ENCODE measurements at regions not wholly inside any gene's neighbourhood (a gene's known extent, or its start where the extent isn't known, plus 50 kb on each side); places are given as distances from the start of the nearest gene placed in this dataset.

DNA sequence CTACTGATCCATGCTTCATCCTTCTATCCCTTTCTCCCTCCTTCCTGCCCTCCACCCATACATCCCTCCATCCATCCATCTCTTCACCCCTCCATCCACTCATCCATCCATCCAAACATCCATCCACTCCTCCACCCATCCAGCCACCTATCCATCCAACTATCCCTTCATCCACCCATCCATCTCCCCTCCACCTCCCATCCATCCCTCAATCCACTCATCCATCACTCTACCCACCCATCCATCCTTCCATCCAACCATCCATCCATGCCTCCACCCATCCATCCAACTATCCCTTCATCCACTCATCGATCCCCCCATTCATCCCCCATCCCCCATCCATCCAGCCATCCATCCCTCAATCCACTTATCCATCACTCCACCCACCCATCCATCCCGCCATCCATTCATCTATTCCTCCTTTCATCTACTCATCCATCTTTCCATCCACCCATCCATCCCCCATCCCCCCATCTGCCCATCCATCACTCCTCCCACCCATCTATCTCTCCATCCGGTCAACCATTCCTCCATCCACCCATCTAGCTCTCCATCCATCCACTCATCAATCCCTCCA, 132.4 kb upstream of the IQSEC1 start:
- Histone ChIP-seq H3K4me3 (no peak overlapping the region), H3K36me3 (no peaks in the 10 kb centered on the region), H3K4me1 (peaks cover 0 to 6% (median 3%) of the 10 kb centered on the region in 4 donors), H3K27me3 (peaks cover 0 to 76% (median 7%) of the 10 kb centered on the region in 4 donors), H3K27ac (replicated peaks in 1 of 4) (no peak overlapping the region), H3K9me3 (no peaks in the 10 kb centered on the region)
- WGBS = 93% methylated on average over 3 of the region's 3 CpGs
- intact Hi-C loops (cut with DNase I) = no loop called here
- DNase-seq (ENCODE audit: extremely low spot score) = no peak
- TF ChIP-seq, protein P1, sequence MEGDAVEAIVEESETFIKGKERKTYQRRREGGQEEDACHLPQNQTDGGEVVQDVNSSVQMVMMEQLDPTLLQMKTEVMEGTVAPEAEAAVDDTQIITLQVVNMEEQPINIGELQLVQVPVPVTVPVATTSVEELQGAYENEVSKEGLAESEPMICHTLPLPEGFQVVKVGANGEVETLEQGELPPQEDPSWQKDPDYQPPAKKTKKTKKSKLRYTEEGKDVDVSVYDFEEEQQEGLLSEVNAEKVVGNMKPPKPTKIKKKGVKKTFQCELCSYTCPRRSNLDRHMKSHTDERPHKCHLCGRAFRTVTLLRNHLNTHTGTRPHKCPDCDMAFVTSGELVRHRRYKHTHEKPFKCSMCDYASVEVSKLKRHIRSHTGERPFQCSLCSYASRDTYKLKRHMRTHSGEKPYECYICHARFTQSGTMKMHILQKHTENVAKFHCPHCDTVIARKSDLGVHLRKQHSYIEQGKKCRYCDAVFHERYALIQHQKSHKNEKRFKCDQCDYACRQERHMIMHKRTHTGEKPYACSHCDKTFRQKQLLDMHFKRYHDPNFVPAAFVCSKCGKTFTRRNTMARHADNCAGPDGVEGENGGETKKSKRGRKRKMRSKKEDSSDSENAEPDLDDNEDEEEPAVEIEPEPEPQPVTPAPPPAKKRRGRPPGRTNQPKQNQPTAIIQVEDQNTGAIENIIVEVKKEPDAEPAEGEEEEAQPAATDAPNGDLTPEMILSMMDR (IDR thresholded peaks at IDR 0.05) = no peak
- TF ChIP-seq EP300 (IDR thresholded peaks at IDR 0.05) (no peak), POLR2A (IDR thresholded peaks at IDR 0.05; ENCODE audit: low read depth) (no peak), POLR2AphosphoS5 (IDR thresholded peaks at IDR 0.05) (no peak)

DNA sequence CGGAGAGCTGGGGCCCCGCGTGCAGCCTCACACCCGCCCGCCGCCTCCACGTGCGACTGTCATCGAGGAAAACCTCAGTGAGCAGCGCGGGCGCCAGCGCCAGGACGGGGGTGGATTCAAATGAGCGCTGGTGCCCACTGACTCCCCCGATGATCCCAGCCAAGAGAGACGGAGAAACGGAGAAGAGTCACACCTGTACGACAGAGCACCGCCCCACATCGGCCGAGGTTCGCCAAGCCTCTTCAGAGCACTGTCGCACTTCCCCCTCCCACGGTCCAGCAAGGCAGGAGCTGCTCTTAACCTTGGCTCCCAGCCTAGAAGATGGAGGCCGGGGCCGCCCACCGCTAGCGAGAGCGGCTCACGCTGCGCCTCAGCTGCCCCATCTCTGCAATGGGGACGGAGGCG, 130.9 kb upstream of the IQSEC1 start:
- Histone ChIP-seq H3K4me3 (no peak overlapping the region), H3K9me3 (no peaks in the 10 kb centered on the region), H3K27me3 (peaks cover 0 to 82% (median 7%) of the 10 kb centered on the region in 4 donors), H3K27ac (replicated peaks in 1 of 4) (no peak overlapping the region), H3K36me3 (no peaks in the 10 kb centered on the region), H3K4me1 (peaks cover 0 to 6% (median 3%) of the 10 kb centered on the region in 4 donors)
- WGBS = 14% methylated on average over 27 of the region's 34 CpGs
- intact Hi-C loops (cut with DNase I) = no loop called here
- TF ChIP-seq, protein P1 (IDR thresholded peaks at IDR 0.05) = no peak
- no peak for TF ChIP-seq POLR2A (IDR thresholded peaks at IDR 0.05; ENCODE audit: low read depth)
- TF ChIP-seq EP300 (IDR thresholded peaks at IDR 0.05) = no peak
- no peak for TF ChIP-seq POLR2AphosphoS5 (IDR thresholded peaks at IDR 0.05)
- no peak for DNase-seq (ENCODE audit: extremely low spot score)

DNA sequence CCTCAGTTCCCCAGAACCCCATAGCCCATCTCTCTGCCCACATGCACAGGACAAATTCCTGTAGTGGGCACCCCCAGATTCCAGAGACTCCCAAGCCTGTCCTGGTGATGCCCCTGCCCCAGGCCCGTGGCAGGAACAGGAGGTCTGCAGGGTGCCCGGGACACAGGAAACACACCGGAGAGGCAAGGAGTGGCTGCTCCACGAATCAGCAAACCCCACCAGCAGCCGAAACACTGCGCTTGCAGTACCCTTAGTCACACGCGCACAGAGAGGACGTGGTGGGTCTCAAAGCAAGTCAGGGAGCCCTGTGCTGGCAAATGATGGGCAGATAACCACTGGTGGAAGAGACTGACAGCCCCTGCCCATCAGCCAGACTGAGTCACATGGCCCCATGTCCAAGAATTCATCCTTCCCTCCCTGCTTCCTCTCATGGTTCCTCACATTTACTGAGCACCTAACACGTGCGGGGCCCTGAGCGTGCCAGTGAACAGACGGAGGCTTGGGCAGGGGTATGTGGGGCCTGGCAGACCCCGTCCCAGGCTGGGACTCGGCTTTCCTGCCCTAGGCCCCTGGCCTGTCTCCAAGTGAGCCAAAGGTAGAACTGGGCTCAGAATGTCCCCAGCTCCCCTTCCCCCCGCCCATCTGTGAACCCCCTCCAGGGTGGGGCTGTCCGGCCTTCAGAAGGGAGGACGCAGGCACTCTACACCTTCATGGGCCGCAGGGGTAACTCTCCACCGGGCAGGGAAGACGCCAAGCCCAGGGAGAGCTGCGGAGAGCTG, 130.4 kb upstream of the IQSEC1 start:
- peaks cover 0 to 82% (median 7%) of the 10 kb centered on the region in 4 donors for H3K27me3 ChIP-seq

DNA sequence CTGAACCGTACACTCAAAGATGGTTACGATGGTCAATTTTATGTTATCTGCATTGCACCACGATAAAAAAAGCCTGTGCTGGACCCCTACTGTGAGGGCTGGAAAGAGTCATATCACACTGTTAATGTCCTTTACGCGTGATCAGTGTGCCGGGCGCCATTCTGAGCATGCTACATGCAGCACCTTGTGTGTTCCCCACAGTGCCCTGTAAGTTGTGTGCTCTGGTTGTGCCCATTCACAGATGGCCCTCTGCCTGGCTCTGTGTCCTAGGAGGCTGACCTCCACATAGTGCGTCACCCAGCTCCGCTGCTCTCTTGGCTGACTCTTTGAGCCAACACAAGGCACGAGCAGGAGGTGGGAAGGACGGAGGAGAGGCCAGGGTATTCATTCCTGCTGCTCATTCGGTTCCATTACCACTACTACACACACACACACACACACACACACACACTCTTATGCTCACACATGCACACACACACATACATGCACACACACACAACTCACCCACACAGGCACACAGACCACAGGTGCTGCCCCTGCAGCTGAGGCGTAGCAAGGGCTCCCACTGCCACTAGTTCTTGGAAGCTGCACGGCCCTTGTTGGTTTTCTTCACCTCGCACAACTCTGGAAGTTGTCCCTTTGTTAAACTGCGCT, 129.6 kb upstream of the IQSEC1 start:
- no peak for TF ChIP-seq POLR2A (IDR thresholded peaks at IDR 0.05; ENCODE audit: low read depth)
- TF ChIP-seq POLR2AphosphoS5 (IDR thresholded peaks at IDR 0.05) = no peak
- TF ChIP-seq, protein P1 (IDR thresholded peaks at IDR 0.05) = no peak
- Histone ChIP-seq H3K4me1 (peaks cover 0 to 6% (median 3%) of the 10 kb centered on the region in 4 donors), H3K9me3 (no peaks in the 10 kb centered on the region), H3K4me3 (no peak overlapping the region), H3K27ac (replicated peaks in 1 of 4) (no peak overlapping the region), H3K27me3 (peaks cover 0 to 82% (median 7%) of the 10 kb centered on the region in 4 donors), H3K36me3 (no peaks in the 10 kb centered on the region)
- no peak for DNase-seq (ENCODE audit: extremely low spot score)
- intact Hi-C loops (cut with DNase I) = no loop called here
- 89% methylated on average over 16 of the region's 16 CpGs for WGBS

More for the DNA sequence above, 130.4 kb upstream of the IQSEC1 start:
- H3K36me3 ChIP-seq = no peaks in the 10 kb centered on the region
- intact Hi-C loops (cut with DNase I) = no loop called here
- H3K4me3 ChIP-seq = no peak overlapping the region
- TF ChIP-seq POLR2AphosphoS5 (IDR thresholded peaks at IDR 0.05) = no peak
- TF ChIP-seq, protein P1 (IDR thresholded peaks at IDR 0.05) = no peak
- TF ChIP-seq POLR2A (IDR thresholded peaks at IDR 0.05; ENCODE audit: low read depth) = no peak
- TF ChIP-seq EP300 (IDR thresholded peaks at IDR 0.05) = no peak
- H3K4me1 ChIP-seq = peaks cover 0 to 6% (median 3%) of the 10 kb centered on the region in 4 donors
- WGBS = 92% methylated on average over 15 of the region's 22 CpGs
- H3K27ac ChIP-seq (replicated peaks in 1 of 4) = no peak overlapping the region
- H3K9me3 ChIP-seq = no peaks in the 10 kb centered on the region
- no peak for DNase-seq (ENCODE audit: extremely low spot score)
